Panc1 (cell line): ENCODE measurements at regions not wholly inside any gene's neighbourhood (a gene's known extent, or its start where the extent isn't known, plus 50 kb on each side); places are given as distances from the start of the nearest gene placed in this dataset.

Experiments
- POLR2AphosphoS5 ChIP-seq: IDR thresholded peaks from 2 replicates; pipeline ENCODE4 v1.6.1; 2012; ENCODE audit warnings: mild to moderate bottlenecking, low read depth, low read length, moderate library complexity
- SIN3A ChIP-seq: IDR thresholded peaks from 2 replicates; pipeline ENCODE4 v1.6.1; 2012; ENCODE audit warnings: low read depth, mild to moderate bottlenecking, low read length, moderate library complexity, borderline replicate concordance; ENCODE audit not compliant: insufficient read depth
- TCF7L2 ChIP-seq: IDR thresholded peaks from 2 replicates; pipeline ENCODE4 v1.6.1; 2011; ENCODE audit warnings: mild to moderate bottlenecking, low read depth, low read length, inconsistent platforms
- TF ChIP-seq, protein P1 (sequence below): fragments of 450-650 bp; IDR thresholded peaks from 2 replicates; pipeline ENCODE4 v1.5.1; 2017; ENCODE audit warnings: mild to moderate bottlenecking

DNA sequence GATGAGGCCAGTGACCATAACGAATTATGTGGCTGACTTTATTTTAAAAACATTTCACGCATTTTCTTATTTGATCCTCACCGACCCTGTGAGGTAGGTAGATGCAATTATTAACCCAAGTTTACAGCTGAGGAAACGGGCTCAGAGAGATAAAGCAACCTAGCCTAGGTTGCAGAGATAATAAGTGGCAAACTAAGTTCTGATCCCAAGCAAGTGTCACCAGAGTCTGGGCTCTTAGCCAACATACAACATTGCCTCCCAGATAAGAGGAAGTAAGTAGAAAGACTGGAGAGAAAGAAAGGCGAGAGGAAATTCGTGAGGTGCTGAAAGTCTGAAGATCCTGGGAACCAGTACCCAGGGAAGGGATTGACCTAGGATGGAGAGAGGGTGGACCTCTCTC is 77.4 kb upstream of the GPR50 start:
- TF ChIP-seq, protein P1, sequence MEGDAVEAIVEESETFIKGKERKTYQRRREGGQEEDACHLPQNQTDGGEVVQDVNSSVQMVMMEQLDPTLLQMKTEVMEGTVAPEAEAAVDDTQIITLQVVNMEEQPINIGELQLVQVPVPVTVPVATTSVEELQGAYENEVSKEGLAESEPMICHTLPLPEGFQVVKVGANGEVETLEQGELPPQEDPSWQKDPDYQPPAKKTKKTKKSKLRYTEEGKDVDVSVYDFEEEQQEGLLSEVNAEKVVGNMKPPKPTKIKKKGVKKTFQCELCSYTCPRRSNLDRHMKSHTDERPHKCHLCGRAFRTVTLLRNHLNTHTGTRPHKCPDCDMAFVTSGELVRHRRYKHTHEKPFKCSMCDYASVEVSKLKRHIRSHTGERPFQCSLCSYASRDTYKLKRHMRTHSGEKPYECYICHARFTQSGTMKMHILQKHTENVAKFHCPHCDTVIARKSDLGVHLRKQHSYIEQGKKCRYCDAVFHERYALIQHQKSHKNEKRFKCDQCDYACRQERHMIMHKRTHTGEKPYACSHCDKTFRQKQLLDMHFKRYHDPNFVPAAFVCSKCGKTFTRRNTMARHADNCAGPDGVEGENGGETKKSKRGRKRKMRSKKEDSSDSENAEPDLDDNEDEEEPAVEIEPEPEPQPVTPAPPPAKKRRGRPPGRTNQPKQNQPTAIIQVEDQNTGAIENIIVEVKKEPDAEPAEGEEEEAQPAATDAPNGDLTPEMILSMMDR = no peak
- TF ChIP-seq SIN3A = no peak
- no peak for TF ChIP-seq POLR2AphosphoS5
- no peak for TF ChIP-seq TCF7L2
